ENCODE measurements at regions not wholly inside any gene's neighbourhood (a gene's known extent, or its start where the extent isn't known, plus 50 kb on each side); places are given as distances from the start of the nearest gene placed in this dataset.

GRCh38 chr3:16024548-16024947 is 149.9 kb upstream of the GALNT15 start:
- TF ChIP-seq MAX (IDR thresholded peaks at IDR 0.05; ENCODE audit: insufficient read depth, insufficient read length) (no peak), POLR2A (IDR thresholded peaks at IDR 0.05; ENCODE audit: low read depth, low read length) (no peak)

Measured in endothelial cell of umbilical vein (primary cell).